Caki2 (cell line): ENCODE measurements at regions not wholly inside any gene's neighbourhood (a gene's known extent, or its start where the extent isn't known, plus 50 kb on each side); places are given as distances from the start of the nearest gene placed in this dataset.
"Not testable (repeated sequence)": the region's sequence is repeated elsewhere in the genome, so short reads cannot be mapped to it uniquely, and the experiment has no call there.

Experiments used
- DNase-seq: peaks from one replicate; pipeline ENCODE4 v3.0.0-alpha.2; 2015; ENCODE audit warnings: low read depth
- in situ Hi-C: cut with HindIII; loops from 2 replicates; pipeline ENCODE4 v1.10.0; 2016; ENCODE audit warnings: low sequenced_read_pairs, low pct_unique_long_range_greater_than_20kb, mixed read lengths

GRCh38 chr15:85196697-85197096 lies 183.7 kb upstream of the AKAP13 start:
- in situ Hi-C loops, DNase-seq: not testable (repeated sequence)

DNA sequence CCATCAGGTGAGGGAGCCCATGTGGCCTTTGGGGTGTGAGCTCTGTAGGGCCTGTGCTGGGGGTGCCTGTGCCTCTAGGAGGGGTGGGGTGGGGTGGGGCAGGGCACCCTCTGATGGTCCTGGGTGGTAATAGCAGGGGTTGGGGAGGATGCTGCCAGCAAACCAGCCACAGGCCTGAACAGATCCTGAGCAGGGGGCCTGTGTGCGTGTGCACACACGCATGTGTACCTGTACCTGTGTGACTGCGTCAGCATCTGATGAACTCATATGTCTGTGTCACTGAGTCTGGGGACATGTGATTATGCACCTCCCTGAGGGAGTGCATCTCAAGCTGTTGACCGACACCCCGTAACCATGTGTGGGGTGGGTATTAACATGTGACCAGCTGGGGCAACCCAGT lies 182.8 kb upstream of the AKAP13 start:
- in situ Hi-C loops, DNase-seq: not testable (repeated sequence)

GRCh38 chr15:85198432-85198831 lies 182.0 kb upstream of the AKAP13 start:
- in situ Hi-C loops, DNase-seq: not testable (repeated sequence)

DNA sequence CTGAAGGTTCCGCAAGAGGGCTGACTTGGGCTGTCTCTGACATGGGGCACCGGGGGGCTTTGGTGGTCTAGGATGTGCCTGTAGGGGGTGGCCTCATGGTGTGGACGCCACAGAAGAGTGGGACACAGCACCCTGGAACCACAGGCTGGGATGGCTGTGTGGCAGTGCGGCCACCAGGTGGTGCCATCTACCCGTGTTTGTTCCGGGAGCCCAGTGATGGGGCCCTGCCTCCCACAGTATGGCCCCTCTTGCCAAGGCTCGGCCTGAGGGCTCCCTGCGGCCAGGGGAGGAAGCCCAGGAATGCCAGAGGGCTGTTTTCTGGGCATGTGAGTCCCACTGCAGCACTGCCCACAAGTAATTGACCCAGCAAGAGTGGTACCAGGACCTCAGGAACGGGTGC lies 180.2 kb upstream of the AKAP13 start:
- in situ Hi-C loops, DNase-seq: not testable (repeated sequence)

DNA sequence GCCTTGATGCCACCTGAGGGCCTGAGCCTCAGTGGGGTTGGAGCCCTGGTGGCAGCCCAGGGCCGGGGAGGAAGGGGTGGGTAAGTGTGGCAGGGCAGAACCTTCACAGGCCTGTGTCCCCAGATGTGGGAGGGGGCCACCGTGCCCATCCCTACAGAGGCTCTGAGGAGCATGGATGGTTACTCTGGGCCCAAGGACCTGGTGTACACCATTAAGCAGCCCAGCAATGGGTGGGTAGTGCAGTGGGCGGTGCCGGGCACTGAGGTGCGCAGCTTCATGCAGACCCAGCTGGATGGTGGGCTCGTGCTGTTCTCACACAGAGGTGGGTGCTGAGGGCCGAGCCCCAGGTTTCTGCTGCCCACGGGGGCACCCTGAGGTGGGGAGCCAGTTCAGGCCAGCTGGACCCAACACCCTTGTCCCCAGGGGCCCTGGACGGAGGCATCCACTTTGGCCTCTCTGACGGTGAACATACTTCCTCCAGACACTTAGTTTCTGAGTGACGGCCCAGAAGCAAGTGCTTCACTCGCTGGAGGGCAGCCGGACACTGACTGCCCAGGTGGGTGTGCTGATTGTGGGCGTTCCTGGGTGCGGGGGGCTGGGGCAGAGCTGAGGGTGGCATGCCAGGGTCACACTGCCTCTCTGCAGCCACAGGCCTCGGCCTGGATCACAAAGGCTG lies 179.1 kb upstream of the AKAP13 start:
- in situ Hi-C loops, DNase-seq: not testable (repeated sequence)

- not testable (repeated sequence) for DNase-seq
Measured at GRCh38 chr15:85204481-85204880, 175.9 kb upstream of the AKAP13 start.

GRCh38 chr15:85233791-85234325 lies 146.5 kb upstream of the AKAP13 start:
- in situ Hi-C loops, DNase-seq: not testable (repeated sequence)

More at GRCh38 chr15:85204481-85204880, 175.9 kb upstream of the AKAP13 start:
- in situ Hi-C loops: not testable (repeated sequence)

- DNase-seq, in situ Hi-C loops: not testable (repeated sequence)
Measured at GRCh38 chr15:85234450-85235196, 145.8 kb upstream of the AKAP13 start.

- in situ Hi-C loops: not testable (repeated sequence)
Measured at GRCh38 chr15:85244056-85244455, 136.3 kb upstream of the AKAP13 start.

DNA sequence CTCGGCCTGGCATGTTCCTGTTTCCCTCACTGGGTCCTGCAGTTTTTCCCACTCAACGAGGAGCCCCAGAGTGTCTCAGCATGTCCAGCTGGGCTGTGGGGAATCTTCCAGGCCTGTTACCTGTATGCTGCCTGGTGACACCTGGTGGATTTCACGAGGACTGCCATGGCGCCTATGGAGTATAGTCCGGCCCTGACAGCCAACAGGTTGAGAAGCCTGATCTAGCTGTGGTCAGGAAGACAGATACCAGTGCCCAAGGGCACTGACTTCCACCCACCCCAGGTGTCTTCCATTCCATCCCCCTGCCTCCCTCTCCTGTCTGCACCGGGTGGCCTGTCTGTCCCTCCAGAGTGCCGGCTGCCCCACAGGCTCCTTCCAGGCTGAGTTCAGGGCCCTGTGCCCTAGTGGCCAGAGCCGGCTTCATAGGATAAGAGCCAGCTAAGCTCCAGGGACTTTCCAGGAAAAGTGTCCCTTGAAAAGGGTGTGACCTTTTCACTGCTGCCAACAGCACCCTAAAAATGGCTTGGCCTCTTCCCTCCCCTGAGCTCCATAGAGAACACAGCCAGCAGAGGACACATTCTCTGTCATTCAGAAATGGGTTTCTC lies 129.4 kb upstream of the AKAP13 start:
- DNase-seq, in situ Hi-C loops: not testable (repeated sequence)

More at GRCh38 chr15:85244056-85244455, 136.3 kb upstream of the AKAP13 start:
- not testable (repeated sequence) for DNase-seq

- in situ Hi-C loops, DNase-seq: not testable (repeated sequence)
Measured at GRCh38 chr15:85253196-85253915, 127.0 kb upstream of the AKAP13 start.

DNA sequence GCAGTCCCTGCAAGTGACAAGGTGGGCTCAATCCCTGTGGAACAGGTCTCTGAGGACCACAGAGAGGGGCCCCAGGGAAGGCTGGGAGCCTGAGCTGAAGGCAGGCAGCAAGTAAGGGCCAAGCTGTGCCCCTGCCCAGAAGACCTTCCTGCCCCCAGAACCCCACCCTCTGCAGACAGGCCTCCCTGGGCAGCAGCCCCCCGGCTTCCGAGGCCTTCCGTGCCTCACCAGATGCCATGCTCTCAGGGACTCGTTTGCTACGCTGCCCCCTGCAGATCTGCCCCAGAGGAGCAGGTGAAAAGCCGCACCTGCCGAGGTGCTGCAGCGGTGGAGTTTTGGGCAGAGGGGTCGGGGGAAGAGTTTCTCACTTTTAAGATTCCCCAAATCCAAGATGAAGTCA lies 125.4 kb upstream of the AKAP13 start:
- DNase-seq, in situ Hi-C loops: not testable (repeated sequence)

DNA sequence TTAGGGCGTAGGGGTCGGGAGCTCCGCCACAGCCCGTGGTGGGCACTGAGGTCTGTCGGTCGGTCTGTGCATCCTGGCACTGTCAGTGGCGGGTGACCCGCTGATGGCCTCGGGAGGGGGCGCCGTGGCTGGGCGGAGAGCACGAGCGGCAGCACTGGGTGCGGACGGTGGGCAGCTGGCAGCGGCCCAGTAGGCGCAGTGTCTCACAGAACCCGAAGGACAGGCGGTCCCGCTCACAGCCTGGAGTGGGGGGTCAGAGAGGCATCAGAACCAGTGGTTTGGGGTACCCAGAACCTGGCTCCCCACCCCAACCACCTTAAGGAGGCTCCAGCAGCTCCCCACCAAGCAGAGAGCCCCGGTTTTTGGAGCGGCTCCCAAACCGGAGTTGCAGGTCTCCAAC lies 124.9 kb upstream of the AKAP13 start:
- in situ Hi-C loops, DNase-seq: not testable (repeated sequence)

- in situ Hi-C loops, DNase-seq: not testable (repeated sequence)
Measured at GRCh38 chr15:85256009-85256997, 124.1 kb upstream of the AKAP13 start.

DNA sequence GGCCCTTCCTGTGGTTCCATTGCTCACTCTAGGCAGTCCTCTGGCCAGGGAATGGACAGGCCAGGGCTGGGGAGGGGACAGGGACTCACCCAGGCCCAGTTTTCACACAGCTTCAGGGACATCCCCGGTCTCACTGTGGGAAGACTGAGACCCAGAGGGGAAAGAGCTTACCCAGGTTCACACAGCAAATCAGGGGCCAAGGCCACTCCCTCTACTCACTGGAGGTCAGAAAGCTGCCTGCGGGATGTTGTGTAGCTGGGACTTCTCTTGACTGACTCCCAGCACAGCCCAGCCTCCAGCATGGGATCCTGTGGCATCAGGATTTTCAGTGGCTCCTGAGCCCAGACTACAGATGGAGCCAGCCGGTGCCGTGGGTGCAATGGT lies 122.3 kb upstream of the AKAP13 start:
- in situ Hi-C loops, DNase-seq: not testable (repeated sequence)

GRCh38 chr15:85258559-85259209 lies 121.7 kb upstream of the AKAP13 start:
- DNase-seq, in situ Hi-C loops: not testable (repeated sequence)

- DNase-seq, in situ Hi-C loops: not testable (repeated sequence)
Measured at GRCh38 chr15:85260526-85260925, 119.9 kb upstream of the AKAP13 start.
